ENCODE measurements at regions not wholly inside any gene's neighbourhood (a gene's known extent, or its start where the extent isn't known, plus 50 kb on each side); places are given as distances from the start of the nearest gene placed in this dataset.
A peak's percentile ranks its signal among the peaks of the same experiment; 100 is the strongest.
"Not testable (repeated sequence)": the region's sequence is repeated elsewhere in the genome, so short reads cannot be mapped to it uniquely, and the experiment has no call there.

- ATAC-seq, DNase-seq: not testable (repeated sequence)
Observed at GRCh38 chr7:63555226-63555994, 443.2 kb upstream of the ZNF722 start.

GRCh38 chr7:63556223-63556622, 442.4 kb upstream of the ZNF722 start:
- DNase-seq, ATAC-seq: not testable (repeated sequence)

GRCh38 chr7:63559016-63559415, 439.6 kb upstream of the ZNF722 start:
- peak; percentile 33 for ATAC-seq
- not testable (repeated sequence) for DNase-seq

DNA sequence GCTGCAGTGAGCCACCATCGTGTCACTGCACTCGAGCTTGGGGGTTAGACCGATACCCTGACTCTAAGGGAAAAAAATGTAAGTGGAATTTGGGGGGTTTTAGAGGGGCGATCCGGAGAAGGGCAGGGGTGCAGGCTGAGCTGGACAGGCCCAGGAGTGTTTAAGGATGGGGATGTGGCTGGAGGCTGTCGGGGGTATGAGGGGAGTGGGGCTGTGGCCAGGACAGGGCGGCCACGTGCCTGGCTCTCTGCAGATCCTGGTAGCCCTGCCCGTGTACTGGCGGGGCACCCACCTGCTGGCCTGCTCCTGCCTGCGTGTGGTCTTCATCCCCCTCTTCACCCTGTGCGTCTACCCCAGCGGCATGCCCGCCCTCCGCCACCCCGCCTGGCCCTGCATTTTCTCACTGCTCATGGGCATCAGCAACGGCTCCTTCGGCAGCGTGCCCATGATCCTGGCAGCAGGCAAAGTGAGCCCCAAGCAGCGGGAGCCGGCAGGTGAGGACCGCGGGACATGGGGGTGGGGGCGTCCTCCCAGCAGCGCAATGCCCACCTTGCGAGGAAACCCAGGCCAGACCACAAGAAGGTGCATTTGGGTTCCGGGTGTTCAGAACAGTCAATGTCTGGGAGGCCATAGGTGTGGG, 438.7 kb upstream of the ZNF722 start:
- not testable (repeated sequence) for DNase-seq

GRCh38 chr7:63561911-63562310, 436.7 kb upstream of the ZNF722 start:
- not testable (repeated sequence) for DNase-seq, ATAC-seq

More for the DNA sequence above, 438.7 kb upstream of the ZNF722 start:
- ATAC-seq: not testable (repeated sequence)

DNA sequence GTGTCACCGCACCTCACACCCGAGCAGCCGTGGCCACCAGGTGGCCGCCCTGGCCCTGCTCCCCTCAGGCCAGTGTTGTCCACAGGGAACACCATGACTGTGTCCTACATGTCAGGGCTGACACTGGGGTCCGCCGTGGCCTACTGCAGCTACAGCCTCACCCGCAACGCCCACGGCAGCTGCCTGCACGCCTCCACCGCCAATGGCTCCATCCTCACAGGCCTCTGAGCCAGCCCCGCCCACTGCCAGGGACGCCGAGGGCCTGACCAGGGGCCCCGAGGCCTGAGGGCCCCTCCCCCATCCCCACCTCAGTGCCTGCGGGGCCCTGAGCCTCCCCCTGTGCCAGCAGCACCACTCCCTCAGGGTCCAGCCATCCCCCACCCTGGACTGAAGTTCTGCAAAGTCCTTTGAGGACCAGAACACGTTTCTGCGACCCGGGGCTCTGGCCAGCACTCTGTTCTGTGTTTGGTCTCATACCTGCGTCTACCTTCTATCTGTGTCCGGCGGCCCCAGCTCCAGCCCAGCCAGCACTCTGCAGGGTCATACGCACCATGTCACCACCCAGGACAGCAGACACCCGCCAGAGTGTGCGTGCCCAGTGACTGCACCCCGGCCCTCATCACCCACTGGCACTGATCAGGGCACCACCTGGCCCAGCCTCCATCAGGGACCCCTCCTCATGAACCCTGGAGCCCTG, 436.1 kb upstream of the ZNF722 start:
- ATAC-seq, DNase-seq: not testable (repeated sequence)

GRCh38 chr7:63563151-63563940, 435.3 kb upstream of the ZNF722 start:
- DNase-seq, ATAC-seq: not testable (repeated sequence)

DNA sequence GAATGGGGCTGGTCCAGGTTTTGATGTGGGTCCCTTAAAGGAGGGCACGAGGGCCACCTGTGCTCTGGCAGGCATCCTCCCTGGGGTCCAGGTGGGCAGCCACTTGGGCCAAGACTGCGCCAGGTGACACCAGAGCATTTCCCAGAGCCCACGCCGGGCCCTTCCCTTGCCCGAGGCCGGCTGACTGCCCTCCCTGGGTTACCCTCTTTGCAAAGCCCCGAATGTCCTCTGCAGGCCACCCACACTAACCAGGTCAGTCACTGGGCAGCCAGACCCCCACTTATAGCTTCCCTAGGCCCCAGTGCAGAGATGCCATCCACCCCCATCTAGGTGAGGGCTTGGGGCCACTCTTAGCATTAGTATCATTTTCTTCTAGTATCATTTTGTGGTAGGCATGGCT, 433.8 kb upstream of the ZNF722 start:
- not testable (repeated sequence) for ATAC-seq, DNase-seq

DNA sequence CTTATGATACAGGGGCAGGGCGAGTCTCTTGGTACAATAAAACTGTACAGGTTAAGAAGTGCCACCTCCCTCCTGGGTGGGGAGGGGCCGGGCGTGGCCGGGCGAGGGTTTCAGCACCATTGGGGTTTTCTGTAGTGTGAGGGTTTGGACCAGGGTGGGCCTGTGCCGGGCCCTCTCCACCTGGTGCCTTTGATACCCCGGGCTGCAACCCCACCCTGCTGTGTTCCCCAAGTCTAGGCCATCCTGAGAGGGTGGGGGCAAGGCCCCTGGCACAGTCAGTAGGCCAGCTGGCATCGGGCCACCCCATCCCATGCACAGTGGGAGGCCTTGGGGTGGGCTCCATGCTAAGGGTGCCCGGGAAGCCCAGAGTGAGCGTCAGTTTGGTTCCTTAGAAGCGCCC, 431.8 kb upstream of the ZNF722 start:
- DNase-seq, ATAC-seq: not testable (repeated sequence)

GRCh38 chr7:63567636-63568035, 431.0 kb upstream of the ZNF722 start:
- ATAC-seq, DNase-seq: not testable (repeated sequence)

GRCh38 chr7:63568571-63569313, 429.9 kb upstream of the ZNF722 start:
- not testable (repeated sequence) for ATAC-seq, DNase-seq

DNA sequence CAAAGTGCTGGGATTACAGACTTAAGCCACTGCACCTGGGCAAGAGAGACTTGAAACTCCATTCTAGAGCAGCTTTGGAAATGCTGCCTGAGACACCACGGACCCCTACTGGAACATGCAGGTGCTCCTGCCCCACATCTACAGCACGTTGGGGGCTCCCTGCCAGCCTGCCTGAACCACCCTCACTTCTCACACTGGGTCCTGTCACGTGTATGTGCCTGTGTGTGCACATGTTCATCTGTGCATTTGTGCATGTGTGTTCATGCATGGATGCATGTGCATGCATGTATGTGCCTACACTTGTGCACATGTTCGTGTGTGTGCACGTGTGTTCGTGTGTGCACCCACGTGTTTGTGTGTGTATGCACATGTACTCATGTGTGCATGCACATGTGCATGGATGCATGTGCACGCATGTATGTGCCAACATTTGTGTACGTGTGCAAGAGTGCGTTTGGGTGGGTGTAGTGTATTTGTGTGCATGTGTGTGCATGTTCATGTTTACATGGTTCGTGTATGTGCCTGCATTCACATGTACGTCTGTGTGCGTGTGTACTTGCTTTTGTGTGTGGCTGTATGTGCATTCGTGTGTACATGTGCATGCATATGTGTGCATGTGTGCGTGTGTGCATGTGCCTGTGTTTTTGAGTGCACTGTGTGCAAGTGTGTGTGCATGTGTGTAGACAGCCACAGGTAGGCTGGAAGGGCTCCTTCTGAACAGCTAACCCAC, 428.1 kb upstream of the ZNF722 start:
- not testable (repeated sequence) for ATAC-seq, DNase-seq

- not testable (repeated sequence) for DNase-seq, ATAC-seq
Observed at GRCh38 chr7:63572196-63572595, 426.5 kb upstream of the ZNF722 start.

GRCh38 chr7:63572956-63573355, 425.7 kb upstream of the ZNF722 start:
- ATAC-seq, DNase-seq: not testable (repeated sequence)

GRCh38 chr7:63573412-63573811, 425.2 kb upstream of the ZNF722 start:
- not testable (repeated sequence) for ATAC-seq, DNase-seq

DNA sequence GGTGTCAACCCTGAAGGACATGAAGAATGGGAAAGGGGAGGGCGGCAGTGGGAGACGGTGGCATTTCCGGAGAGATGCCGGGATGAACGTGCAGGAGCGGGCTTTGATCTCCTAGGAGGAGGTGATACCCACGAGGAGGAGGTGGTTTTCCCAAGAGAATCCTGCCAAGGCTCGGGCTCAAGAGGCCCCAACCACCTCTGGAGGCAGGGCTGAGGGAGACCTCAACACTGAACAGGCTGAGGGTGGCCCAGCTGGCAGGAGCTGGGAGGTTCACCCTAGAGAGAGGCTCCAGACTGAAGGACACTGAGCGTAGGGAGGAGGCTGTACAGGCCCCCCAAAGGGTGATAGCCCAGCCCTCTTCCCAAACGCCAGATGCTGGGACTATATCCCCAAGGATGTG, 422.2 kb upstream of the ZNF722 start:
- ATAC-seq, DNase-seq: not testable (repeated sequence)

GRCh38 chr7:63577066-63577465, 421.6 kb upstream of the ZNF722 start:
- not testable (repeated sequence) for DNase-seq, ATAC-seq

DNA sequence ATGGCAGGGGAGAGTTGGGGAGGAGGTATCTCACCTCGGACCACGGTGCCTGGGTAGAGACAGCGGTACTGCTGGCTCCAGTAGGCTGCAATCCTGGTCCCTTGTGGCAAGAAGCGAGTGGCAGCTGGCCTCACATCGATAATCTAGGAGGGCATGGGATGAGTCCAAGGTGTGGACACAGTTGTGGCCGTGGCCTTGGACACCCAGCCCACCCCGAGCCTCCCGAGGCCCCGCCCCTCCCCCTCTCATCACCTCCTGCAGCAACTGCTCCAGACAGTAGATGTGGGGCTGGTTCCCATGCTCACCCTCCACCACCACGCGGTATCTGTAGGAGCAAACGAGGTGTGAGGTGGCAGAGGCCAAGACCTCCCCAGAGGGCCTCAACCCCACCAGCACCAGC, 418.6 kb upstream of the ZNF722 start:
- not testable (repeated sequence) for DNase-seq, ATAC-seq

- DNase-seq, ATAC-seq: not testable (repeated sequence)
Observed at GRCh38 chr7:63580536-63581300, 417.9 kb upstream of the ZNF722 start.

All from stimulated activated naive CD8-positive, alpha-beta T cell treated with anti-CD3 and anti-CD28 coated beads, Interleukin-15, Interleukin-2, amounts not matched to agents 100 U/mL and 50 U/mL, for 24 hours (primary cell).